ENCODE measurements at regions not wholly inside any gene's neighbourhood (a gene's known extent, or its start where the extent isn't known, plus 50 kb on each side); places are given as distances from the start of the nearest gene placed in this dataset.

DNA sequence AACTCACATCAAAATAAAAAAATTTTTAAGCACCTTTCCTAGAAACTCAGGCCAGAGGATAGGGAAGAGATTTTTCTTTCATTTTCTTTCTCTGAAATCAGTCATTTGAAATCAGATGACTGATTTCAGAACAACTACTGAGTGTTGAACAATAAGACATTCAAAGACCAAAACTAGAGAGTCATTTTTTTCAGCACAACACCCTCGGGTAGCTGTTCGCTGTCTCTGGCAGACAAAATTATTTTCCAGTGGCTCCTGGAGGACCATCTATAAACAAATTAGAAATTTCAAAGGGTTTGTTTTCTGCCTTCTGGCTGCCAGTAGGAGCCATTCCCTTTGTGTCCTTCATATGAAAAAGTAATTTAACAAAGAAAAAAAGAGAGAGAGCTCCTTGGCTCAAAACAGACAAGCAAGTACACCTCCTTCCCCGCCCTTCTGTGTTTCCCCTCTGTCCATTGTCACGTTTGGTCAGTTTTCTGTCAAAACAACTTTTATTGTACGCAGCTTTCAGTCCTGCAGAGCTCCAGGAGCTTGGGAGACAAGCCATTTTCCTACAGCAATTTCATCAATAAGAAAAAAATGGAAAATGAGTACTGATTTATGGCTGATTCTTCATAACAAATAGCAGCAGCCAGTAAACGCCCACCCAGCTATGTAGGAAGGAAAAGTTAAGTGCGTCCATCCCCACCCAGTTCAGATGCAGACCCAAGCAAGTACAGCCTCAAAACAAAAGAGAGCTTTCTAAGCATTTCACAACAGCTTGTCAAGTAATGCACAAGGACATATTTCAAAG, 405.2 kb downstream of the ZNF608 start:
- peak overlapping the region; percentile 76 for H3K27ac ChIP-seq (ENCODE audit: low read length)
- no peak overlapping the region for H3K4me3 ChIP-seq (ENCODE audit: low read length)
- peak; percentile 94 for DNase-seq
- peaks cover 12% of the 10 kb centered on the region for H3K4me1 ChIP-seq (ENCODE audit: control insufficient read depth, insufficient read depth, low read length)
- no peaks in the 10 kb centered on the region for H3K9me3 ChIP-seq (replicated peaks; ENCODE audit: control insufficient read depth, low read depth, low read length)
- 37% methylated on average over 2 of the region's 7 CpGs for WGBS (ENCODE audit: insufficient coverage)
- H3K36me3 ChIP-seq (ENCODE audit: control insufficient read depth, insufficient read depth, low read length): no peaks in the 10 kb centered on the region
- no peaks in the 10 kb centered on the region for H3K27me3 ChIP-seq (ENCODE audit: control insufficient read depth, insufficient read depth, low read length)

DNA sequence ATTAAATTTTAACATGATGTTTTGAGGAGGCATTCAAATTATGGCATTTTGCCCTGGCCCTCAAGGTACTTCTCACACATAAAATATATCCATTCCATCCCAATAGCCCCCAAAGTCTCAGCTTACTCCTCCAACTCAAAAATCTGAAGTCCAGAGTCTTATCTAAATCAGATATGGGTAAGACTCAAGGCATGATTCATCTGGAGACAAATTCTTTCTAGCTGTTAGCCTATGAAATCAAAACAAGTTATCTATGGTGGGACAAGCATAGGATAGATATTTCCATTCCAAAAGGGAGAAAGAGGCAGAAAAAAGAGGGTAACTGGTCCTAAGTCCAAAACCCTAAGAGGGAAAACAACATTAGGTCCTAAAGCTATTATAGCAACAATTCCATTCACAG, 408.4 kb downstream of the ZNF608 start:
- Histone ChIP-seq H3K27me3 (ENCODE audit: control insufficient read depth, insufficient read depth, low read length) (no peaks in the 10 kb centered on the region), H3K27ac (ENCODE audit: low read length) (no peak overlapping the region), H3K4me3 (ENCODE audit: low read length) (no peak overlapping the region), H3K4me1 (ENCODE audit: control insufficient read depth, insufficient read depth, low read length) (peaks cover 12% of the 10 kb centered on the region), H3K9me3 (replicated peaks; ENCODE audit: control insufficient read depth, low read depth, low read length) (no peaks in the 10 kb centered on the region), H3K36me3 (ENCODE audit: control insufficient read depth, insufficient read depth, low read length) (no peaks in the 10 kb centered on the region)
- DNase-seq: no peak

DNA sequence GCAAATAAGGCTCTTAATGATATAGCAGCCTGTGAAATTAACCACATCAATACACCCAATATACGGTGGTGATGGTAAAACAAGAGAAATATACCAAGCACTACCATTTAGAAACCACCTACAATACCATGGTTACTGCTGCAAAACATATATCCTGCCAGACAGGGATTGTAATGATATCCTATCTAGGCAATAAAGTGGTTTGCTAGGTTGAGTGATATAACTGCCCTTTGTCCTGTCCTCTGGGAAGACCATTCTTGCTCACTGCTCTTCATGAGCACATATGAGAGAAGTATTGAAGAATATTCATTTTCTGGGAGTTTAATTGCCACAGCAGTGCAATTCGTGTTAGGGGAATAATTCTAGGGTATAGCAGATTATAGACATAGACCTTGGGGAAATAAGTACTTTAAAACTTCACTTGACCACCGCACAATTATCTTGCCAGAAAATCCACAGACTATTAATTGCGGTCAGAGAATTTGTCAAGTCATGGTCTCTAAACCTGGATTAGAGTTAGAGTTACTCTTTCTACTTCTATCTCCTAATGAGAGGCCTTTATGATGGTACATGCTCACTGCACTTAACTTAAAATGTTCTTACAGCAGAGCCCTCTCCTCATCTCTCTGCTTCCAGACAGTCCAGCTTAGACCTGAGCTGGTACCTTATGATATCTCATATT, 413.0 kb downstream of the ZNF608 start:
- Histone ChIP-seq H3K4me1 (ENCODE audit: control insufficient read depth, insufficient read depth, low read length) (no peaks in the 10 kb centered on the region), H3K27ac (ENCODE audit: low read length) (no peak overlapping the region), H3K27me3 (ENCODE audit: control insufficient read depth, insufficient read depth, low read length) (no peaks in the 10 kb centered on the region), H3K36me3 (ENCODE audit: control insufficient read depth, insufficient read depth, low read length) (no peaks in the 10 kb centered on the region), H3K4me3 (ENCODE audit: low read length) (no peak overlapping the region), H3K9me3 (replicated peaks; ENCODE audit: control insufficient read depth, low read depth, low read length) (peaks cover 10% of the 10 kb centered on the region)
- 100% methylated on average over 1 of the region's 4 CpGs for WGBS (ENCODE audit: insufficient coverage)
- DNase-seq: no peak

DNA sequence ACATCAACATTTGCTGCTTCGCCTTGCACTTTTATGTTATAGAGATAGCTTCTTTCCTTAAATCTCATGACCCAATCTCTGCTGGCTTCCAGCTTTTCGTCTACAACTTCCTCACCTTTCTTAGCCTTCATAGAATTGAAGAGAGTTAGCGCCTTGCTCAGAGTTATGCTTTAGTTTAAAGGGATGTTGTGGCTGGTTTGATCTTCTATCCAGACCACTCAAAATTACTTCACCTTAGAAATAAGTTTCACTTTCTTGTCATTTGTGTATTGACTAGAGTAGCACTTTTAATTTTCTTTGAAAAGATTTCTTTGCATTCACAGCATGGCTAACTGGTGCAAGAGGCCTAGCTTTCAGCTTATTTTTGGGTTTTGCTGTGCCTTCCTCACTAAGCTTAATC, 414.2 kb downstream of the ZNF608 start:
- Histone ChIP-seq H3K27ac (ENCODE audit: low read length) (no peak overlapping the region), H3K36me3 (ENCODE audit: control insufficient read depth, insufficient read depth, low read length) (no peaks in the 10 kb centered on the region), H3K9me3 (replicated peaks; ENCODE audit: control insufficient read depth, low read depth, low read length) (peaks cover 10% of the 10 kb centered on the region), H3K27me3 (ENCODE audit: control insufficient read depth, insufficient read depth, low read length) (no peaks in the 10 kb centered on the region), H3K4me3 (ENCODE audit: low read length) (no peak overlapping the region), H3K4me1 (ENCODE audit: control insufficient read depth, insufficient read depth, low read length) (peaks cover 4% of the 10 kb centered on the region)
- WGBS (ENCODE audit: insufficient coverage): no CpG with 5 or more reads among the region's 3 CpGs
- DNase-seq: no peak

DNA sequence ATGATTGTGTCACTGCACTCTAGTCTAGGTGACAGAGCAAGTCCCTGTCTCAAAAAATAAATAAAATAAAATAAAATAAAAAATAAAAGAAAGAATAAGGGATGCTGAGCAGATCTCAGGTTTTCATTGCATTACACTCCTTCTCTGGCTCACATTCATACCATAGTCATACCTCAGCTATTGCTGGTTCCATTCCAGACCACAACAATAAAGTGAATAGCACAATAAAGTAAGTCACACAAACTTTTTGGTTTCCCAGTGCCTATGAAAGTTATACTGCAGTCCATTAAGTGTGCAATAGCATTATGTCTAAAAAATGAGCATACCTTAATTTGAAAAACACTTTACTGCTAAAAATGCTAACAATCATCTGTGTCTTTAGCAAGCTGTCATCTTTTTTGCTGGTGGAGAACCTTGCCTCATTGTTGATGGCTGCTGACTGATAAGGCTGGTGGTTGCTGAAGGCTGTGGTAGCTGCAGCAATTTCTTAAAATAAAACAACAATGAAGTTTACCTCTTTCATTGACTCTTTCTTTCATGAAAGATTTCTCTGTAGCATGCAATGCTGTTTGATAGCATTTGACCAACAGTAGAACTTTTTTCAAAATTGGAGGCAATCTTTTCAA, 415.7 kb downstream of the ZNF608 start:
- DNase-seq: no peak
- H3K36me3 ChIP-seq (ENCODE audit: control insufficient read depth, insufficient read depth, low read length): no peaks in the 10 kb centered on the region
- H3K27ac ChIP-seq (ENCODE audit: low read length): no peak overlapping the region
- no peaks in the 10 kb centered on the region for H3K27me3 ChIP-seq (ENCODE audit: control insufficient read depth, insufficient read depth, low read length)
- no peak overlapping the region for H3K4me3 ChIP-seq (ENCODE audit: low read length)
- H3K4me1 ChIP-seq (ENCODE audit: control insufficient read depth, insufficient read depth, low read length): peaks cover 4% of the 10 kb centered on the region
- H3K9me3 ChIP-seq (replicated peaks; ENCODE audit: control insufficient read depth, low read depth, low read length): peaks cover 10% of the 10 kb centered on the region

DNA sequence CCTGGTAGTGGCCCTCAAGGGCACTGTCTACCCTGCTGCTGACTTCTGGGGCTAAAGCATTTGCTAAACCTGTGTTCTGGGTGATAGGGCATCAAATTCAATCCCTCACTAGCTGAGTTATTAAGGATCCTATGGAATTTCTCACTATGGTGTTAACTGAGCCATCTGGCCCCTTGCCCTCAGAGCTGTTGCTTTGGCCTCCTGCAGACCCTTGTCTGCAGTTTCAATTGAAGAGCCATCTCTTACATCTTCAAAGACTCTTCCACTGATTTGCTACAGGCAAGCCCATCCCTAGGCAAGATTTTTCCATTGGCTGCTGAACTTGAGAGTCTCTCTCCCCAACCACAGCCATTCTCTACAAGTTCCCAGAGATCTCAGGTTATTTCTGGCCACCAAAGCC, 418.2 kb downstream of the ZNF608 start:
- peaks cover 4% of the 10 kb centered on the region for H3K4me1 ChIP-seq (ENCODE audit: control insufficient read depth, insufficient read depth, low read length)
- H3K9me3 ChIP-seq (replicated peaks; ENCODE audit: control insufficient read depth, low read depth, low read length): peaks cover 10% of the 10 kb centered on the region
- H3K27me3 ChIP-seq (ENCODE audit: control insufficient read depth, insufficient read depth, low read length): no peaks in the 10 kb centered on the region
- peak; percentile 12 for DNase-seq
- H3K4me3 ChIP-seq (ENCODE audit: low read length): no peak overlapping the region
- no peak overlapping the region for H3K27ac ChIP-seq (ENCODE audit: low read length)
- H3K36me3 ChIP-seq (ENCODE audit: control insufficient read depth, insufficient read depth, low read length): no peaks in the 10 kb centered on the region

DNA sequence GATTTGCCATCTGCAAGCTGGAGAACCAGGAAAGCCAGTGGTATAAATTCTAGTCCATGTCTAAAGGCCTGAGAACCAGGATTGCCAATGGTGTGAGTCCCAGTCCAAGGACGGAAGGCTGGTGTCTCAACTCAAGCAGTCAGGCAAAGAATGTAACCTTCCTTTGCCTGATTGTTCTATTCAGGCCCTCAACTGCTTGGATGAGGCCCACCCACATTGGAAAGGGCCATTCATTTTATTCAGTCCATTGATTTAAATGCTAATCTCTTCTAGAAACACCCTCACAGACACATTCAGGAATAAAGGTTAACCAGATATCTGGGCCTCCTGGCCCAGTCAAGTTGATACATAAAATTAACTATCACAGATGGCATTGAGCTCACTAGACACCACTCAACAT, 427.8 kb downstream of the ZNF608 start:
- no peaks in the 10 kb centered on the region for H3K27me3 ChIP-seq (ENCODE audit: control insufficient read depth, insufficient read depth, low read length)
- H3K27ac ChIP-seq (ENCODE audit: low read length): no peak overlapping the region
- no peaks in the 10 kb centered on the region for H3K36me3 ChIP-seq (ENCODE audit: control insufficient read depth, insufficient read depth, low read length)
- H3K4me3 ChIP-seq (ENCODE audit: low read length): no peak overlapping the region
- no peaks in the 10 kb centered on the region for H3K9me3 ChIP-seq (replicated peaks; ENCODE audit: control insufficient read depth, low read depth, low read length)
- 100% methylated on average over 1 of the region's 1 CpG for WGBS (ENCODE audit: insufficient coverage)
- H3K4me1 ChIP-seq (ENCODE audit: control insufficient read depth, insufficient read depth, low read length): no peaks in the 10 kb centered on the region
- no peak for DNase-seq

DNA sequence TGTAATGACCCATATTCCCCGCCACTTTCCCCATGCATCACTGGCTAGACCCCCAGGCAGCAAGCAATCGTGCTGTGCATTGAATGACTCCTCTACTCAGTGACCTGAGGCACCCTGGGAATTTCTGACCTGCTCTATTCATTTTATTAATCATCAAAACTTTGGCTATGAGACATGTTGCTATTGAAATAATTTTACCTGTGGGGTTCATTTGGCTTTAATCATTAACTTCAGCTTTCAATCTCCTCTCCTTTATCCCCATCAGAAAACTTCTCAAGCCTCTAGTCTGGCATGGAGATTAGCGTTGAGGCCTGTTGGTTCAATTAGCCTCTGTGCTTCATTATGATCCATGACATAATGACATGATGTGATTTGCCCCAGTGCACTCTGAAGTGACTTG, 429.0 kb downstream of the ZNF608 start:
- no peak overlapping the region for H3K27ac ChIP-seq (ENCODE audit: low read length)
- no peak overlapping the region for H3K4me3 ChIP-seq (ENCODE audit: low read length)
- no peak for DNase-seq
- H3K4me1 ChIP-seq (ENCODE audit: control insufficient read depth, insufficient read depth, low read length): no peaks in the 10 kb centered on the region
- no peaks in the 10 kb centered on the region for H3K27me3 ChIP-seq (ENCODE audit: control insufficient read depth, insufficient read depth, low read length)
- 80% methylated on average over 2 of the region's 3 CpGs for WGBS (ENCODE audit: insufficient coverage)
- no peaks in the 10 kb centered on the region for H3K9me3 ChIP-seq (replicated peaks; ENCODE audit: control insufficient read depth, low read depth, low read length)
- H3K36me3 ChIP-seq (ENCODE audit: control insufficient read depth, insufficient read depth, low read length): no peaks in the 10 kb centered on the region

DNA sequence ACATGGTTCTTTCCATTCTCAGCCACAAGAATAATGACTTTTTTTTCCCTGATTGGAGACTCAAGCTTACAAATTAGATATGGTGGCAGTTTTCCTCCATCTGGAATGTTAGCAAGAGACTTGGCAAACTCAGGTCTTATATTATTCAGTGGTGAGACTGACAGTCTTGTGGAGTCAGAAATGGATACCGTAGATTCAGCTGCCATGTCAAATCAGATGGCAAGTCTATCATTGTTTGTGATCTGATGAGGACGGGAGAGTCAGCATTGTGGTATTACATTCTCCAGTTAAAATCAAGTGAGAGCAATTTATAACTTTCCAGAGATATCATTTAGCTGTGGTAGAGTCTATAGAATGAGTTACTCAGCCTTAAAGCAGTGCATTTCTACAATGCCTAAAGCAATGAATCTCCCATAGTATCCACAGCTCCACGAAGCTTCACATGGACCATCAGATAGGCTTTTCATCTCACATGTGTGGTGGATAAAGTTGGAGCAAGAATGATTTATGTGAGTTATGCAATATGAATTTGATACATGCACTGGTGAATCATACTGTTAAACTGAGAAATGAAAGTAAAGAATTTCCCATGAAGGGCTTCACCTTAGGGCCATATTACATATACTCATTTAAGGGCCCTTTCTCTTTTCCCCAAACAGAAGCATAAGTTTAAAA, 430.6 kb downstream of the ZNF608 start:
- no peaks in the 10 kb centered on the region for H3K36me3 ChIP-seq (ENCODE audit: control insufficient read depth, insufficient read depth, low read length)
- no peak overlapping the region for H3K27ac ChIP-seq (ENCODE audit: low read length)
- no peak overlapping the region for H3K4me3 ChIP-seq (ENCODE audit: low read length)
- no peak for DNase-seq
- no peaks in the 10 kb centered on the region for H3K9me3 ChIP-seq (replicated peaks; ENCODE audit: control insufficient read depth, low read depth, low read length)
- H3K4me1 ChIP-seq (ENCODE audit: control insufficient read depth, insufficient read depth, low read length): no peaks in the 10 kb centered on the region
- WGBS (ENCODE audit: insufficient coverage): 83% methylated on average over 1 of the region's 3 CpGs
- no peaks in the 10 kb centered on the region for H3K27me3 ChIP-seq (ENCODE audit: control insufficient read depth, insufficient read depth, low read length)

DNA sequence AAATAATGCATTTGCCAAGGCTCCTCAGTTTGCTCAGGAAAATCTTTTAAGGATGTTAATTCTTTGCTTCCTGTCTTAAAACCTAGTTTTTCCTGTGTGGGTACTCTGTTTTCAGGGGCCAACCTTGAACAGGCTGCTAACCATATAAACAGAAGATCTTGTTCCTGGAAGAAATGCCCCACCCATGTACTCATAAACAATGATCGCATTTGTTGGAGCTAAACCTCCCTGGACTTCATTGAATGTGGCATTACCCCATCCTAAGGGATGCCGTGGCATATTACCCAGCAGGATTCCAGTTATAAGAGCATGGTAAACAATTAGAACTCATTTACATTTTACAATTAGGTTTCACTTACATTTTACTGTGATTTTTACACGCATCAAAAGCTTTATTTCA, 436.0 kb downstream of the ZNF608 start:
- no peak overlapping the region for H3K4me3 ChIP-seq (ENCODE audit: low read length)
- H3K36me3 ChIP-seq (ENCODE audit: control insufficient read depth, insufficient read depth, low read length): no peaks in the 10 kb centered on the region
- H3K27me3 ChIP-seq (ENCODE audit: control insufficient read depth, insufficient read depth, low read length): no peaks in the 10 kb centered on the region
- no peaks in the 10 kb centered on the region for H3K4me1 ChIP-seq (ENCODE audit: control insufficient read depth, insufficient read depth, low read length)
- no peak for DNase-seq
- 80% methylated on average over 2 of the region's 3 CpGs for WGBS (ENCODE audit: insufficient coverage)
- H3K9me3 ChIP-seq (replicated peaks; ENCODE audit: control insufficient read depth, low read depth, low read length): no peaks in the 10 kb centered on the region
- no peak overlapping the region for H3K27ac ChIP-seq (ENCODE audit: low read length)

Data from muscle of leg (tissue), 3 donors.